ENCODE measurements at regions not wholly inside any gene's neighbourhood (a gene's known extent, or its start where the extent isn't known, plus 50 kb on each side); places are given as distances from the start of the nearest gene placed in this dataset.

DNA sequence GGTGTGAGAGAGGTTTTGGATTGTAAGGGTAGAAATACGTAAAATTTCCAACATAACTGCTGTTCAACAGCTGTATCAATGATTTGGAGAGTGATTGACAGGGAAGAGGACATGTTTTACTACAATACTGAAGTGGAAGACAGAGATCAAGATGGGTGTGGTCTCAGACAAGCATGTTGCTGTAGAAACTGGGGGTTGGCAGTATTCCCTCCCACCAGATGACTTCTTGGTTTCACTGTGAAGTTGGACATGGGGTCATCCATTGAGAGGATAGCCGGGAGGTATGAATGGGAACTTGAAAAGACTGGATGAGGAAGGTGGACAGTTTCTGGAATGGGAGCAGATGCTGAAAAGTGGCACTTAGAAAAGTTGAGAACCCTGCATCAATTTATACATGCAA is 95.3 kb upstream of the HDAC9 start:
- no peak for TF ChIP-seq POLR2A (IDR thresholded peaks at IDR 0.05; ENCODE audit: low read length)
- no peak for TF ChIP-seq GATA1 (IDR thresholded peaks at IDR 0.05; ENCODE audit: low read depth, low read length)

All from erythroblast (primary cell).